SU-DHL-6 (cell line): ENCODE measurements at regions not wholly inside any gene's neighbourhood (a gene's known extent, or its start where the extent isn't known, plus 50 kb on each side); places are given as distances from the start of the nearest gene placed in this dataset.

Experiments
- H2AFZ ChIP-seq: fragments of 200-600 bp; sonication (generic); 2 replicates; pipeline ENCODE4 v1.6.1; 2014; ENCODE audit warnings: low read depth, mild to moderate bottlenecking, moderate library complexity, mixed read lengths, antibody characterized with exemption, low read length; ENCODE audit not compliant: severe bottlenecking
- H3F3A ChIP-seq: fragments of 200-600 bp; shearing (Covaris generic); 2 replicates; pipeline ENCODE4 v1.6.0; 2016; ENCODE audit warnings: antibody characterized with exemption, mild to moderate bottlenecking; ENCODE audit not compliant: insufficient read depth
- H3K27ac ChIP-seq: fragments of 200-600 bp; sonication (generic); 2 replicates; pipeline ENCODE4 v1.5.1; 2016; ENCODE audit warnings: low read depth, mild to moderate bottlenecking, low read length, moderate library complexity, mixed read lengths
- H3K27me3 ChIP-seq: fragments of 200-600 bp; sonication (generic), shearing (Covaris generic); 2 replicates; pipeline ENCODE4 v1.6.0; 2014; ENCODE audit warnings: mild to moderate bottlenecking, low read length
- H3K36me3 ChIP-seq: fragments of 200-600 bp; sonication (generic); 2 replicates; pipeline ENCODE4 v1.6.1; 2014; ENCODE audit warnings: mild to moderate bottlenecking, low read length, mixed read lengths
- H3K4me2 ChIP-seq: fragments of 300-600, 200-600 bp; shearing (Covaris generic), sonication (generic); 2 replicates; pipeline ENCODE4 v1.6.0; 2014; ENCODE audit warnings: low read length, low read depth, mild to moderate bottlenecking; ENCODE audit not compliant: poor library complexity, severe bottlenecking
- H3K4me3 ChIP-seq: fragments of 200-600 bp; sonication (generic); 2 replicates; pipeline ENCODE4 v1.5.1; 2014; ENCODE audit warnings: antibody characterized with exemption, low read length, mild to moderate bottlenecking, mixed read lengths; ENCODE audit not compliant: insufficient read depth, poor library complexity, severe bottlenecking
- H3K79me2 ChIP-seq: fragments of 200-600 bp; sonication (generic); 2 replicates; pipeline ENCODE4 v1.6.1; 2014; ENCODE audit warnings: mild to moderate bottlenecking, low read length, moderate library complexity; ENCODE audit not compliant: insufficient read depth
- H3K9ac ChIP-seq: fragments of 200-600 bp; sonication (generic); 2 replicates; pipeline ENCODE4 v1.7.0; 2014; ENCODE audit warnings: mild to moderate bottlenecking, low read length
- H3K9me2 ChIP-seq: fragments of 200-600 bp; sonication (generic); replicated peaks from 2 replicates; pipeline ENCODE4 v1.6.1; 2014; ENCODE audit warnings: low read length; ENCODE audit not compliant: insufficient read depth
- H3K9me3 ChIP-seq: fragments of 200-600 bp; sonication (generic); 2 replicates; pipeline ENCODE4 v1.6.1; 2014; ENCODE audit warnings: low read length, mixed read lengths; ENCODE audit not compliant: insufficient read depth
- H4K20me1 ChIP-seq: fragments of 200-600 bp; sonication (generic); 2 replicates; pipeline ENCODE4 v1.6.1; 2014; ENCODE audit warnings: low read depth, mild to moderate bottlenecking, antibody characterized with exemption, low read length, moderate library complexity, mixed read lengths
- CTCF ChIP-seq: fragments of 200-600 bp; sonication (generic); IDR thresholded peaks from one replicate; pipeline ENCODE4 v1.5.1; 2017; ENCODE audit warnings: antibody characterized with exemption, mild to moderate bottlenecking, low read length, moderate library complexity; ENCODE audit not compliant: insufficient read depth, poor library complexity, severe bottlenecking
- EZH2phosphoT487 ChIP-seq: fragments of 200-600 bp; sonication (generic), shearing (Covaris generic); conservative IDR thresholded peaks from 2 replicates; pipeline ENCODE4 v1.6.1; 2018; ENCODE audit warnings: mild to moderate bottlenecking, antibody characterized with exemption, low read length, moderate library complexity, mixed read lengths

- H3K36me3 ChIP-seq, result no peaks in the 10 kb centered on the region
- H3K4me3 ChIP-seq, result no peak overlapping the region
- H3K27ac ChIP-seq, result no peak overlapping the region
Measured at GRCh38 chr10:113493882-113494301, 59.0 kb upstream of the HABP2 start.

GRCh38 chr10:113494761-113495160 is 58.1 kb upstream of the HABP2 start:
- no peak overlapping the region for H3K27ac ChIP-seq
- TF ChIP-seq CTCF (no peak), EZH2phosphoT487 (no peak)

More at GRCh38 chr10:113493882-113494301, 59.0 kb upstream of the HABP2 start:
- no peak overlapping the region for H2AFZ ChIP-seq
- H3K27me3 ChIP-seq, result no peaks in the 10 kb centered on the region
- TF ChIP-seq CTCF, result no peak
- TF ChIP-seq EZH2phosphoT487, result no peak
- H3K9me3 ChIP-seq, result no peaks in the 10 kb centered on the region
- H4K20me1 ChIP-seq, result no peaks in the 10 kb centered on the region
- no peaks in the 10 kb centered on the region for H3K9me2 ChIP-seq
- H3K79me2 ChIP-seq, result no peaks in the 10 kb centered on the region
- H3K4me2 ChIP-seq, result no peak overlapping the region
- H3F3A ChIP-seq, result no peaks in the 10 kb centered on the region
- H3K9ac ChIP-seq, result no peak overlapping the region

GRCh38 chr10:113495553-113495952 is 57.3 kb upstream of the HABP2 start:
- H2AFZ ChIP-seq, result no peak overlapping the region
- no peaks in the 10 kb centered on the region for H3F3A ChIP-seq
- H3K27me3 ChIP-seq, result no peaks in the 10 kb centered on the region
- H4K20me1 ChIP-seq, result no peaks in the 10 kb centered on the region
- TF ChIP-seq CTCF, result no peak
- no peaks in the 10 kb centered on the region for H3K36me3 ChIP-seq
- H3K9me2 ChIP-seq, result no peaks in the 10 kb centered on the region
- H3K9ac ChIP-seq, result no peak overlapping the region
- no peak overlapping the region for H3K4me2 ChIP-seq
- H3K9me3 ChIP-seq, result no peaks in the 10 kb centered on the region
- no peak overlapping the region for H3K4me3 ChIP-seq
- H3K27ac ChIP-seq, result no peak overlapping the region
- no peaks in the 10 kb centered on the region for H3K79me2 ChIP-seq

More at GRCh38 chr10:113494761-113495160, 58.1 kb upstream of the HABP2 start:
- H3K9me3 ChIP-seq, result no peaks in the 10 kb centered on the region
- H2AFZ ChIP-seq, result no peak overlapping the region
- no peaks in the 10 kb centered on the region for H4K20me1 ChIP-seq
- H3K36me3 ChIP-seq, result no peaks in the 10 kb centered on the region
- no peak overlapping the region for H3K9ac ChIP-seq
- no peak overlapping the region for H3K4me2 ChIP-seq
- H3K79me2 ChIP-seq, result no peaks in the 10 kb centered on the region
- no peaks in the 10 kb centered on the region for H3K27me3 ChIP-seq
- no peak overlapping the region for H3K4me3 ChIP-seq
- H3F3A ChIP-seq, result no peaks in the 10 kb centered on the region
- no peaks in the 10 kb centered on the region for H3K9me2 ChIP-seq
